ENCODE measurements at regions not wholly inside any gene's neighbourhood (a gene's known extent, or its start where the extent isn't known, plus 50 kb on each side); places are given as distances from the start of the nearest gene placed in this dataset.

DNA sequence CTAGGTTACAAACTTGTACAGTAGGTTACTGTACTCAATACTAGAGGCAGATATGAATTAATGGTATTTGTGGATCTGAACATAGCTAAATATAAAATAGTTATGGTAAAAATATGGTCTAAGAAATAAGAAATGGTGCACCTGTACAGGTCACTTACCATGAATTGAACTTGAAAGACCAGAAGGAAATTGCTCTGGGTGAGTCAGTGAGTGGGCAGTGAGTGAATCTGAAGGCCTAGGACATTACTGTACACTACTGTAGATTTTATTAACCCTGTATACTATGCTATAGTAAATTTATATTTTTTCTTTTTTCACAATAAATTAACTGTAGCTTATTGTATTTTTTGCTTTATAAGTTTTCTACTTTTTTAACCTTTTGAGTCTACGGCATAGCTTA lies 1020.4 kb downstream of the CDH18 start:
- DNase-seq (ENCODE audit: low spot score) = no peak

DNA sequence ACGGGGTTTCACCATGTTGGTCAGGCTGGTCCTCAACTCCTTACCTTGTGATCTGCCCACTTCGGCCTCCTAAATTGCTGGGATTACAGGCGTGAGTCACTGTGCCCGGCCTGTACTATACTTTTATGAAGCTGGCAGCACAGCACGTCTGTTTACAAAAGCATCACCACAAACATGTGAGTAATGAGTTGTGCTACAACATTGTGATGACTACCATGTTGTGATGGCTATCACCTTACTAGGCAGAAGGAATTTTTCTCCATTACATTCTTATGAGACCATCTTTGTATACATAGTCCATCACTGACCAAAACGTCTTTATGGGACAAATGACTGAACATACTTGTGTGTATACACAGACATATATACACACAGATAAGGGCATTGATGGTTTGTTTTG lies 1019.0 kb downstream of the CDH18 start:
- DNase-seq (ENCODE audit: low spot score) = no peak

- no peak for DNase-seq (ENCODE audit: low spot score)
Observed at GRCh38 chr5:18970000-18970399, 1018.0 kb downstream of the CDH18 start.

DNA sequence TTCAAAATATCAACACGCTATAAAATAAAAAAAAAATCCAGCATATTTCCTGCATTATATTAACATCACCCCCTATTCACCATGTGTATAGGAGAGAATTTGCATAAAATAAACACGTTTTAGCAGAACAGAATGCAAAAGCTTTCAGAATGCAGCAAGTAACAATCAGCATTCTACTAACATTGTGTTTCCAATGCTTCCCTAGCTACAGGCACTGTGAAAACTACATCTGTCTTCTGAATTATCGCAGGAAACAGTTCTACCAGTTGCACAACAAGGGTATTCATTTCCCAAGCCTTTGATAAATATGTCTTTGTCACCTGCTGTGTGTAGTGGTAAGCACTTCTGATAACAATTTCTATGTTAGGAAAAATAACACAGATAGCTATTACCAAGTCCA lies 1015.8 kb downstream of the CDH18 start:
- no peak for DNase-seq (ENCODE audit: low spot score)

GRCh38 chr5:18975624-18976023 lies 1012.4 kb downstream of the CDH18 start:
- no peak for DNase-seq (ENCODE audit: low spot score)

- no peak for DNase-seq (ENCODE audit: low spot score)
Observed at GRCh38 chr5:18977880-18978279, 1010.1 kb downstream of the CDH18 start.

- DNase-seq (ENCODE audit: low spot score) = no peak
Observed at GRCh38 chr5:18984559-18985080, 1003.4 kb downstream of the CDH18 start.

- DNase-seq (ENCODE audit: low spot score) = no peak
Observed at GRCh38 chr5:18985171-18985758, 1002.7 kb downstream of the CDH18 start.

DNA sequence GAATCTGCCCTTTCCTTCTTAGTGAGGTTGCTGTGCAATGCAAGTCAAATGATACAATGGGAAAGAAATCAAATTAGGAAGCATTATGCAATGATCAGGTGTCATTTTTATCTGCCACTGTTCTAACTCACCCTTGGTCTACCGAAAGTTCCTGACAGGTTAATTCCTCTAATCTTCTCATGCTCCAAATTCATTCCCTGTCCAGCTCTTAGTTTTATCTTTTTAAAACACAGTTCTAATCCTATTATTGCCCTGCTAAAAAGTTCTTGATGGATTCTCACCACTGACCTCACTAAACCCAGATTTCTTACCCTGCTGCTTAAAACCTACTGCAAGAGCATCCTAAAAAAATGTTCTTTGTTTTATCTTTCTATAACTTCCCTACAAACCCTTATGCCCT lies 1000.9 kb downstream of the CDH18 start:
- no peak for DNase-seq (ENCODE audit: low spot score)

DNA sequence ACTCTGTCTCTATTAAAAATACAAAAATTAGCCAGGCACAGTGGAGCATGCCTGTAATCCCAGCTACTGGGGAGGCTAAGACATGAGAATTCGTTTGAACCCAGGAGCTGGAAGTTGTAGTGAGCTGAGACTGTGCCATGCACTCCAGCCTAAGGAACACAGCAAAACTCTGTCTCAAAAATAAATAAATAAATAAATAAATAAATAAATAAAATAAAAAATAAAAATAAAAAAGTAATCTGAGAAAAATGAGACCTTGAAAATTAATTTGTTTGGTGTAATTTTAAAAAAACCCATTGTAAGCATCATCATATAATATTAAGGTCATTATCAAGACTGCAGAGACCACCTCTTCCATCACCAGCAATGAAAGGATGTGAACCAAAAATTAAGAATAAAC lies 997.1 kb downstream of the CDH18 start:
- no peak for DNase-seq (ENCODE audit: low spot score)

- no peak for DNase-seq (ENCODE audit: low spot score)
Observed at GRCh38 chr5:18992264-18992663, 995.7 kb downstream of the CDH18 start.

DNA sequence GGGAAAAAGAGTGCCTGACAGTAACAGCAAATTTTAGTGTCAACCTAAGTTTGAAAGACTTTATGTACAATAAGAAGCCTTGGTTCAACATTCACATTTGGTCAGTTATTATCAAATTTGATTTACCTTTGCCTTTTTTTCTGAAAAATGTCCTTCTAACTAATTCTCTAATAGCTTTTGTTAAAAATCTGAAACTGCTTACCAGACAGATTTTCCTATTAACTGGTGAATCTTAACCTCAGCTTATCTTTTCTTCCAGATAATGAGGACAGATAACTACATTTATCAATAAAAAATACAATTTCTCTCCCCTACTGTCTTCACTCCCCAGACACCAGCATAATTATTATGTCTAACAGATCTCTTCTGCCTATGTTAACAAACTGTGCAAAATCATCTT lies 988.5 kb downstream of the CDH18 start:
- no peak for DNase-seq (ENCODE audit: low spot score)

GRCh38 chr5:19001054-19001453 lies 986.9 kb downstream of the CDH18 start:
- no peak for DNase-seq (ENCODE audit: low spot score)

DNA sequence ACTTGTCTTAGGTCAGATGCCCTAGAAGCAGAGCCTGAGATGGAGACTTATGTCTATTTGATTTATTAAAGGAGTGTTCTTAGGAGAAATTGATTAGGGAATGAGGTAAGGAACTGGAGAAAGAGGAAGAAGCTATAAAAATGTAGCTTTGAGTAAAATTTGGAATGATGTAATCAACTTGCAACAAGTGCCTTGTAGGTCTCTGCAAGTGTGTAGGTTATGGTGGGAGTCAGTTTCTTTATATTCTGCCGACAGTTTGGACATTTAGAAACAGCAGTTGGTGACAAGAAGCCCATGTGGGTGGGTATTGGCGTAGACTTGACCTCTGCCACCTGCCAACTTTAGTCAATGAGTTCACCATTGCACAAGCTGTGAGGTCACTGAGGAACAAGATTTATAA lies 986.5 kb downstream of the CDH18 start:
- DNase-seq (ENCODE audit: low spot score) = no peak

DNA sequence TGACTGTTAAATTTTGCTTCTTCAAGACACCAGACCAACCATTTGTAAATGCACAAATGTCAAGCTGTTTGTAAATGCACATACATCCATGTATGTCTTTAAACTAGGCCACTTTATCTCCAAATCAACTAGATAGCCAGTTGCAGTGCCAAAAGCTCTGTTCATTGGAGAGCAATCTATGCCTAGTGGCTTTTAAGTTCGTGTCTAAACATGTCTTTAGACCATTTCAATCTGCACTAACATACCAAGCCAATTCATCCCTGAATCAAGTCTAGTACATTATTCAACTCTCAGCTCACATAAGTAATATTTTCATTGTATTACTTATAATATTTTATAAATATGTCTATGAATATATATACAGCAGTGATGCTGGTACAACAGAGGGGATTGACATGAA lies 985.9 kb downstream of the CDH18 start:
- no peak for DNase-seq (ENCODE audit: low spot score)

- no peak for DNase-seq (ENCODE audit: low spot score)
Observed at GRCh38 chr5:19018822-19019221, 969.2 kb downstream of the CDH18 start.

DNA sequence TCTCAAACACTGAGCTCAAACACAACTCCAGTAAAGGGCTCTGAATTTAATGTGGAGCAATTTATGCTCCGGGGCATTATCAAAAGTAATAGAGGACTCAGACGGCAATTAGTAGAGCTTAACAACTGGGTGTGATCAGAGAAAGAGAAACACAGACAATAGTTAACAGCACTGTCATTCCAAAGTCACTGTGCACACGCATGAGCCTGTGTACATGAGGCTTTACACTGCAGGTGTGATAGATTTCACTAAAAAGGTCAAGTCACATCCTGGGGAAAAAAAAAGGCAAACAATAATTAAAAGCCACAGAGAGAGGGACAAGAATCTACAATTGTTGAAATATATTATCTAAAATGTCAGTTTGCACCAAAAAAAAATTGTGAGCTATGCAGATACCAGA lies 956.5 kb downstream of the CDH18 start:
- no peak for DNase-seq (ENCODE audit: low spot score)

GRCh38 chr5:19035816-19036215 lies 952.2 kb downstream of the CDH18 start:
- no peak for DNase-seq (ENCODE audit: low spot score)

GRCh38 chr5:19042106-19042505 lies 945.9 kb downstream of the CDH18 start:
- no peak for DNase-seq (ENCODE audit: low spot score)

DNA sequence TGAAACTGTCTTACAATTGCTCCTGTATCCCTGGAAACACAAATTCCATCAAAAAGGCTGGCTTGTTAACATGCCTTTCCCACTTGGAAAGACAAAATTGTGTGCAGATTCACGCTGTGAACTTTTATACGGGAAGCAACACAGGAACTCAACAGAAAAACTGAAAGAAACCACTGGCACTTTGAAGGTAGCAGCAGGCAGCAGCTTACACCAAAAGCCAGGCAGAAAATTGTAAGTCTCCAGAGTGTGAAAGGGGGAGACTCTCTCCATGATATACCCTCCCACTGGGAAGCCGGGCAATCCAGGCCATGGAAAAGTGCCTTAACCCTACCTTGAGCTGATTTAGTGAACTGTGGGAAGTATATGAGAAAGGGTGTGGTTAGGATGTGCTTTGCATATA lies 943.7 kb downstream of the CDH18 start:
- no peak for DNase-seq (ENCODE audit: low spot score)

DNA sequence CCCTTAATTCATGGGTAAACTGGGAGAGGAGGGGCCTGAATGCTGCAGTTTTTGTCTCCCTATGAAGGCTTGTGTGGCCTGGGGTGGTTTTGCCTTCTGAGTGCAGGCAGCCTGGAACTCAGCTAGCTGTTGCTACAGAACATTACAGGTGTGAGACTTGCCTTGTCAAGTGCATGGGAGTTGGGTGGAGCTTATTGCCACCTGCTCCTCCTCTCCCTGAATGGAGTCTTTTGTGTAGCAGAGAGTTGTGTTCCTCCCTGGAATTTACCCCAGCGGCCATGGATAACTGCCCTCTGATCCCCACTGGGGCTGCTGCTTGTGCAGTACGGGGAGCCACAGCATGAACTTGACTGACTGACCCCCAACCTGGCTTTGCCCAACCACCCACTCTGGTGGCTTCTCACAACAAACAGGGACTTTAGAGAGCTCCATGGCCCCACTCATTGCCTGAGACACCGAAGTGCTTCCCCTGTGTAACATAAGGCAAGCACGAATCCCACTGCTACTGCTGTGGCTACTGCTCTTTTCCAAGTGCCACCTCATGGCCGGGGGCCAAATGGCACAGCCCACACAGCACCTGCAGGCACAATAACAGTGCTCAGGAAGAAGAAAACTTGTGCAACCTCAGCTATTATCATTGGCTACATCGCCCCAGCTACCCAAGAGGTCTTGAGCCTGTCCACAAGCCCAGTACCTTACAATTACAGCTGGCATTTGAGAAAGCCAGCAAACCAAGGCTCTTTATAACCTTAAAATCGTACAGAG lies 942.9 kb downstream of the CDH18 start:
- no peak for DNase-seq (ENCODE audit: low spot score)

- DNase-seq (ENCODE audit: low spot score) = no peak
Observed at GRCh38 chr5:19047277-19047676, 940.7 kb downstream of the CDH18 start.

DNA sequence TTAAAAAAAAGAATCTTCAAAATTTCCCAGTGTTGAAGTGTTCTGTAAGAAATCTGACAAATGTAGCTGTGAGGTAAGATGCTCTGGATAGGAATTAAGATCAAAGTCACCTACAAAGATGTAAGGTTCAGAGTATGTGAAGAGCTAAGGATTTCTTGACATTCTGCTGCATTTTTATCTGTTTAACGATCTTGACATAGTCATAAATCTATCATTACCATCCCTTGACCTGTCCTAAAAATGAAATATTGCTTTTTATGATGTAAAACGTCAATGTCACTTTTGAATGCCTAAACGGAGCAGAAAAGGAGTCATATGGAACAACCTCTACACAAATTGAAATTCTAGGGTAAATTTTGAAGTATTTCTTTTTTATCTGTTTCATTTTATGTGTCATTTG lies 939.3 kb downstream of the CDH18 start:
- DNase-seq (ENCODE audit: low spot score) = no peak

DNA sequence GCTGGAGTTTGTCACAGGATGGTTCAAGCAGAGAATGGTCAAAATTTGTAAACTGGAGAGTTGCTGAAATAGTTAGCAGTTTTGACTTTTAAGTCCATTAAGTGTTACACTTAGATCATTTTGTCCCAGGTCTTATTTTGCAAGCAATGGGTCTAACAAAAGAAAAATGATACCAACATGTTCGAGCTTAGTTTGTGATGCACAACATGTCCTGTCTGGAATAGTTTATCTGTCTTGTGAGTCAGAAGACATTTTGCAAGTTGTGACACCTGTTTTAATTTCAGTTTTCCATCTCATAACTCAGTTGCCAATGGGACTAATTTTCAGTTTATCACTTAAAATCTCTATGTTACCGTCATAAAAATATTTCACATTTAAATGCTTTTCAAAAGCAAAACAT lies 929.8 kb downstream of the CDH18 start:
- DNase-seq (ENCODE audit: low spot score) = no peak
